ENCODE measurements at regions not wholly inside any gene's neighbourhood (a gene's known extent, or its start where the extent isn't known, plus 50 kb on each side); places are given as distances from the start of the nearest gene placed in this dataset.

DNA sequence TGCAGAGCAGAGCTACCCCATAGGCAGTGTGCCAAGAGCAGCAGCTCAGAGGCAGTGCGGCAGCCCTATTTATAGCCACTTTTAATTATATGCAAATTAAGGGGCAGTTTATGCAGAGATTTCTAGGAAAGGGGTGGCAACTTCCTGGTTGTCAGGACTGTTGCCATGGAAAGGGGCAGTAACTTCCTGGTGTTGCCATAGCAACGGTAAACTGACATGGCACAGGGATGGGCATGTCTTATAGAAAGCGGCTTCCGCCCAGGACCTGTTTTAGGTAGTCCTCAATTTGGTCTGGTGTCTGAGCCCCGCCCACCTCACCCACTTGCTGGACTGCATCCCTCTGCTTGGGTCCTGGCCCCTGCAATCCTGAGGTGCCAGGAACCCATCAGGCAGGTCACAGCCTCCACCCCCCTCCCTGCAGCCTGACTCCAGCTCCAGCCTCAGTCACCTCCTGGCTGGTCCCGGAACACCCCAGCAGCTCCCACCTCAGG lies 115.8 kb downstream of the TMEM130 start:
- DNase-seq: no peak
- Histone ChIP-seq H3K4me1 (no peaks in the 10 kb centered on the region), H3K36me3 (no peaks in the 10 kb centered on the region), H3K4me3 (no peak overlapping the region), H3K27me3 (no peaks in the 10 kb centered on the region), H3K9me3 (no peaks in the 10 kb centered on the region), H3K27ac (no peak overlapping the region)
- 51 to 68% methylated on average over 3 to 6 of the region's 6 CpGs for WGBS, 2 donors
- no peak for TF ChIP-seq EP300 (IDR thresholded peaks at IDR 0.05)
- TF ChIP-seq, protein P1, sequence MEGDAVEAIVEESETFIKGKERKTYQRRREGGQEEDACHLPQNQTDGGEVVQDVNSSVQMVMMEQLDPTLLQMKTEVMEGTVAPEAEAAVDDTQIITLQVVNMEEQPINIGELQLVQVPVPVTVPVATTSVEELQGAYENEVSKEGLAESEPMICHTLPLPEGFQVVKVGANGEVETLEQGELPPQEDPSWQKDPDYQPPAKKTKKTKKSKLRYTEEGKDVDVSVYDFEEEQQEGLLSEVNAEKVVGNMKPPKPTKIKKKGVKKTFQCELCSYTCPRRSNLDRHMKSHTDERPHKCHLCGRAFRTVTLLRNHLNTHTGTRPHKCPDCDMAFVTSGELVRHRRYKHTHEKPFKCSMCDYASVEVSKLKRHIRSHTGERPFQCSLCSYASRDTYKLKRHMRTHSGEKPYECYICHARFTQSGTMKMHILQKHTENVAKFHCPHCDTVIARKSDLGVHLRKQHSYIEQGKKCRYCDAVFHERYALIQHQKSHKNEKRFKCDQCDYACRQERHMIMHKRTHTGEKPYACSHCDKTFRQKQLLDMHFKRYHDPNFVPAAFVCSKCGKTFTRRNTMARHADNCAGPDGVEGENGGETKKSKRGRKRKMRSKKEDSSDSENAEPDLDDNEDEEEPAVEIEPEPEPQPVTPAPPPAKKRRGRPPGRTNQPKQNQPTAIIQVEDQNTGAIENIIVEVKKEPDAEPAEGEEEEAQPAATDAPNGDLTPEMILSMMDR (IDR thresholded peaks at IDR 0.05): no peak
- no peak for TF ChIP-seq POLR2A (IDR thresholded peaks at IDR 0.05)
- TF ChIP-seq POLR2AphosphoS5 (IDR thresholded peaks at IDR 0.05): no peak
- ATAC-seq (ENCODE audit: low FRiP score in 2 of 2): no peak

DNA sequence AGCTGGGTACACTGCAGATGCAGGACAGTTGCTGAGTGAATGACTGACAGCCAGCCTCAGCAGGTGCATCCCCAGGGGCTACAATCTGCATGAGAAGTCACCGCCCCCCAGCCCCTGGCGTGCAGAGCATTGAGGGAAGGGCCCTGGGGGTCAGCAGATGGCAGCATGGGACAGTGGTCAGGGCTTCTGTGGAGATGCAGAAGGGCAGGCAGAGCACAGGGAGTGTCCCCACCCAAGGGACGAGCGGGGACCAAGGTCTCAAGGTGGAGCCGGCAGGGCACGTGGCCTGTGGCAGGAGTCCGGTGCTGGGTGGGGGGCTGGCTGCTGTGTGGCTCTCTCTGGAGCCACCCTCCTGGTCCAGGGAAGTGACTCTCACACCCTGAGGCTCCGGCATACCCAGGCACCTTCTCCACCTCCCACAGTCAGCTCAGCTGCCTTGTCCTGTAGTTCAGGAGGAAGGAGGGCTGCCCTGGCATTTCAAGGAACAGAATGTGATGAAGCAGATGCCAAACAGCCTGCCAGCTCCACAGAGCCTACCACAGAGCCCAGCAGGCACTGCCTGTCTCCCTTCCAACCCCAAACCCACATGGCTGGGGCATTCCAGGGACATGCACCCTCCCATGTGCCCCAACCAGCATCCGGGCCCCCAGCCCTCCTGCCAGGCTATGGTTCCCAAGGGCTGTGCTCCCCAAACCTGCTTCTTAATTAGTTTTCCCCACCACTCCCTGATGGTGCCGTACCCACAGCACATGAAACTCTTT lies 114.5 kb downstream of the TMEM130 start:
- no peak overlapping the region for H3K4me3 ChIP-seq
- H3K36me3 ChIP-seq: no peaks in the 10 kb centered on the region
- ATAC-seq (ENCODE audit: low FRiP score in 2 of 2) (no peak), DNase-seq (no peak)
- no peaks in the 10 kb centered on the region for H3K27me3 ChIP-seq
- no peaks in the 10 kb centered on the region for H3K4me1 ChIP-seq
- TF ChIP-seq, protein P1 (IDR thresholded peaks at IDR 0.05): no peak
- TF ChIP-seq EP300 (IDR thresholded peaks at IDR 0.05): no peak
- no peak for TF ChIP-seq POLR2A (IDR thresholded peaks at IDR 0.05)
- no peak for TF ChIP-seq POLR2AphosphoS5 (IDR thresholded peaks at IDR 0.05)
- no peak overlapping the region for H3K27ac ChIP-seq
- 60 to 61% methylated on average over 7 to 10 of the region's 10 CpGs for WGBS, 2 donors
- no peaks in the 10 kb centered on the region for H3K9me3 ChIP-seq

DNA sequence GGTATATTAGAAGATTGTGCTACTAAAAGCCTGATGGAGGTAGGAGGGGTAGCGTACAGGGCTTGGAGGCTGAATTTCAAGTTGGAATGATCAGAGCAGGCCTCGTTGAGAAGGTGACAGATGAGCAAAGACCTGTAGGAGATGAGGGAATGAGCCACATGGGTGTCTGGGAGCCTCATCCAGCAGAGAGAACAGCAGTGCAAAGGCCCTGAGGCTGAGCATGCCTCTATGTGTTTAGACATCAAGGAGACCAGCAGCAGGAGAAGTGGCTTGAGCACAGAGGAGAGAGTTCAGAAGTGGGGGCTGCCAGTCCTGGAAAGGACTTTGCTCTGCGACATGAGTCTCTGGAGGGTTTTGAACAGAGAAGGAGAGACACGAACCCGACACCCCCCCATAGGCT lies 111.7 kb downstream of the TMEM130 start:
- TF ChIP-seq POLR2AphosphoS5 (IDR thresholded peaks at IDR 0.05) (no peak), POLR2A (IDR thresholded peaks at IDR 0.05) (no peak), EP300 (IDR thresholded peaks at IDR 0.05) (no peak)
- TF ChIP-seq, protein P1 (IDR thresholded peaks at IDR 0.05): no peak
- ATAC-seq (ENCODE audit: low FRiP score in 2 of 2): no peak
- 86 to 92% methylated on average over 5 of the region's 5 CpGs for WGBS, 2 donors

DNA sequence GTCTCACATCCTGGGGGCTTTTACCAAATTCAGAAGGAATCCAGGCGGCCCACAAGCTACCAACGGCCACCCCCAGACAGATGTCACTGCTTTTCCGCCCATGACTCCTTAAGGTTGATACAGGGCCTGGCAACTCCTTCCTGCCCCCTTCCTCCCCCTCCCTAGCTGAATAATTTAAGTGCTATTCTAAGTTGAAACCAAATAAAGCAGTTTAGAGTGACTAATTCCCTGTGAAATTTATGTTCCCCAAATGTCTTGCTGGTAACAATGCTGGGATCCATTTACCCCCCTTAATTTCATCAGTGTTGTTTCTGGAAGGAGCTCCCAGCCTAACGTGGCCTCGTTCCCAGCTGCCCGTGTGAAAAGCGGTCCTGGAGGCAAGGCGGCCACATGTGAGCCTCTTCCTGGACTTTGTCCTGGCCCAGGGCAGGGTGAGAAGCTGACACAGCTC lies 109.6 kb downstream of the TMEM130 start:
- no peaks in the 10 kb centered on the region for H3K9me3 ChIP-seq
- no peak for DNase-seq

More for the DNA sequence above, 111.7 kb downstream of the TMEM130 start:
- Histone ChIP-seq H3K9me3 (no peaks in the 10 kb centered on the region), H3K36me3 (no peaks in the 10 kb centered on the region), H3K4me1 (no peaks in the 10 kb centered on the region), H3K27me3 (no peaks in the 10 kb centered on the region), H3K4me3 (no peak overlapping the region), H3K27ac (no peak overlapping the region)
- no peak for DNase-seq

More for the DNA sequence above, 109.6 kb downstream of the TMEM130 start:
- H3K36me3 ChIP-seq: no peaks in the 10 kb centered on the region
- no peak overlapping the region for H3K4me3 ChIP-seq
- no peaks in the 10 kb centered on the region for H3K4me1 ChIP-seq
- H3K27me3 ChIP-seq: no peaks in the 10 kb centered on the region
- ATAC-seq (ENCODE audit: low FRiP score in 2 of 2): no peak
- 66 to 79% methylated on average over 8 of the region's 8 CpGs for WGBS, 2 donors
- H3K27ac ChIP-seq: no peak overlapping the region
- TF ChIP-seq POLR2AphosphoS5 (IDR thresholded peaks at IDR 0.05) (no peak), POLR2A (IDR thresholded peaks at IDR 0.05) (no peak)
- TF ChIP-seq, protein P1 (IDR thresholded peaks at IDR 0.05): no peak
